ENCODE measurements at regions not wholly inside any gene's neighbourhood (a gene's known extent, or its start where the extent isn't known, plus 50 kb on each side); places are given as distances from the start of the nearest gene placed in this dataset.

- Histone ChIP-seq H4K20me1 (ENCODE audit: insufficient read depth) (no peaks in the 10 kb centered on the region), H3K9ac (no peak overlapping the region), H2AFZ (ENCODE audit: low read depth) (no peak overlapping the region), H3K27ac (no peak overlapping the region), H3K4me1 (ENCODE audit: low read depth, poor library complexity, severe bottlenecking) (no peaks in the 10 kb centered on the region), H3K27me3 (ENCODE audit: insufficient read depth, low read depth) (no peaks in the 10 kb centered on the region), H3K79me2 (ENCODE audit: insufficient read depth, low read depth) (no peaks in the 10 kb centered on the region), H3K4me3 (IDR thresholded peaks at IDR 0.05; ENCODE audit: insufficient read depth, low read depth, low read length) (no peak overlapping the region), H3K36me3 (ENCODE audit: insufficient read depth) (no peaks in the 10 kb centered on the region), H3K4me2 (no peak overlapping the region)
- TF ChIP-seq, protein P1, sequence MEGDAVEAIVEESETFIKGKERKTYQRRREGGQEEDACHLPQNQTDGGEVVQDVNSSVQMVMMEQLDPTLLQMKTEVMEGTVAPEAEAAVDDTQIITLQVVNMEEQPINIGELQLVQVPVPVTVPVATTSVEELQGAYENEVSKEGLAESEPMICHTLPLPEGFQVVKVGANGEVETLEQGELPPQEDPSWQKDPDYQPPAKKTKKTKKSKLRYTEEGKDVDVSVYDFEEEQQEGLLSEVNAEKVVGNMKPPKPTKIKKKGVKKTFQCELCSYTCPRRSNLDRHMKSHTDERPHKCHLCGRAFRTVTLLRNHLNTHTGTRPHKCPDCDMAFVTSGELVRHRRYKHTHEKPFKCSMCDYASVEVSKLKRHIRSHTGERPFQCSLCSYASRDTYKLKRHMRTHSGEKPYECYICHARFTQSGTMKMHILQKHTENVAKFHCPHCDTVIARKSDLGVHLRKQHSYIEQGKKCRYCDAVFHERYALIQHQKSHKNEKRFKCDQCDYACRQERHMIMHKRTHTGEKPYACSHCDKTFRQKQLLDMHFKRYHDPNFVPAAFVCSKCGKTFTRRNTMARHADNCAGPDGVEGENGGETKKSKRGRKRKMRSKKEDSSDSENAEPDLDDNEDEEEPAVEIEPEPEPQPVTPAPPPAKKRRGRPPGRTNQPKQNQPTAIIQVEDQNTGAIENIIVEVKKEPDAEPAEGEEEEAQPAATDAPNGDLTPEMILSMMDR (conservative IDR thresholded peaks at IDR 0.05; ENCODE audit: low read depth, low read length), result no peak
Observed at GRCh38 chr21:15431053-15431452, 298.7 kb upstream of the USP25 start.

- Histone ChIP-seq H4K20me1 (ENCODE audit: insufficient read depth) (no peaks in the 10 kb centered on the region), H3K36me3 (ENCODE audit: insufficient read depth) (no peaks in the 10 kb centered on the region), H3K4me2 (no peak overlapping the region), H2AFZ (ENCODE audit: low read depth) (no peak overlapping the region), H3K4me1 (ENCODE audit: low read depth, poor library complexity, severe bottlenecking) (no peaks in the 10 kb centered on the region), H3K4me3 (IDR thresholded peaks at IDR 0.05; ENCODE audit: insufficient read depth, low read depth, low read length) (no peak overlapping the region), H3K27me3 (ENCODE audit: insufficient read depth, low read depth) (no peaks in the 10 kb centered on the region), H3K9ac (no peak overlapping the region), H3K79me2 (ENCODE audit: insufficient read depth, low read depth) (no peaks in the 10 kb centered on the region), H3K27ac (no peak overlapping the region)
- TF ChIP-seq, protein P1 (conservative IDR thresholded peaks at IDR 0.05; ENCODE audit: low read depth, low read length), result no peak
Observed at GRCh38 chr21:15433091-15433490, 296.7 kb upstream of the USP25 start.

- TF ChIP-seq, protein P1 (conservative IDR thresholded peaks at IDR 0.05; ENCODE audit: low read depth, low read length), result no peak
- no peaks in the 10 kb centered on the region for H4K20me1 ChIP-seq (ENCODE audit: insufficient read depth)
- H3K36me3 ChIP-seq (ENCODE audit: insufficient read depth), result no peaks in the 10 kb centered on the region
- no peaks in the 10 kb centered on the region for H3K27me3 ChIP-seq (ENCODE audit: insufficient read depth, low read depth)
- no peak overlapping the region for H3K4me2 ChIP-seq
- no peaks in the 10 kb centered on the region for H3K79me2 ChIP-seq (ENCODE audit: insufficient read depth, low read depth)
- no peaks in the 10 kb centered on the region for H3K4me1 ChIP-seq (ENCODE audit: low read depth, poor library complexity, severe bottlenecking)
- no peak overlapping the region for H2AFZ ChIP-seq (ENCODE audit: low read depth)
- no peak overlapping the region for H3K9ac ChIP-seq
- no peak overlapping the region for H3K4me3 ChIP-seq (IDR thresholded peaks at IDR 0.05; ENCODE audit: insufficient read depth, low read depth, low read length)
- H3K27ac ChIP-seq, result no peak overlapping the region
Observed at GRCh38 chr21:15434163-15434905, 295.4 kb upstream of the USP25 start.

GRCh38 chr21:15436031-15436430 is 293.8 kb upstream of the USP25 start:
- Histone ChIP-seq H3K9ac (no peak overlapping the region), H3K4me3 (IDR thresholded peaks at IDR 0.05; ENCODE audit: insufficient read depth, low read depth, low read length) (no peak overlapping the region), H3K27me3 (ENCODE audit: insufficient read depth, low read depth) (no peaks in the 10 kb centered on the region), H3K27ac (no peak overlapping the region), H3K36me3 (ENCODE audit: insufficient read depth) (no peaks in the 10 kb centered on the region), H2AFZ (ENCODE audit: low read depth) (no peak overlapping the region), H4K20me1 (ENCODE audit: insufficient read depth) (no peaks in the 10 kb centered on the region), H3K79me2 (ENCODE audit: insufficient read depth, low read depth) (no peaks in the 10 kb centered on the region), H3K4me2 (no peak overlapping the region), H3K4me1 (ENCODE audit: low read depth, poor library complexity, severe bottlenecking) (peaks cover 5% of the 10 kb centered on the region)
- TF ChIP-seq, protein P1 (conservative IDR thresholded peaks at IDR 0.05; ENCODE audit: low read depth, low read length), result no peak

All from KMS-11 (cell line).